PFSK-1 (cell line): ENCODE measurements at regions not wholly inside any gene's neighbourhood (a gene's known extent, or its start where the extent isn't known, plus 50 kb on each side); places are given as distances from the start of the nearest gene placed in this dataset.

Source experiments
- FOXP2 ChIP-seq: optimal IDR thresholded peaks from 2 replicates; pipeline ENCODE3; 2011; ENCODE audit warnings: borderline replicate concordance, control low read depth, inconsistent platforms; ENCODE audit not compliant: insufficient read depth; ENCODE audit errors: extremely low read length, extremely low read depth
- POLR2AphosphoS5 ChIP-seq: IDR thresholded peaks from 2 replicates; pipeline ENCODE4 v1.6.1; 2012; ENCODE audit warnings: low read depth, mild to moderate bottlenecking, control low read depth, low read length, moderate library complexity
- SIN3A ChIP-seq: IDR thresholded peaks from 2 replicates; pipeline ENCODE4 v1.6.1; 2012; ENCODE audit warnings: mild to moderate bottlenecking, low read length, moderate library complexity, borderline replicate concordance; ENCODE audit not compliant: insufficient read depth
- TAF1 ChIP-seq: IDR thresholded peaks from 2 replicates; pipeline ENCODE4 v1.6.1; 2012; ENCODE audit warnings: low read length, control low read depth, borderline replicate concordance; ENCODE audit not compliant: insufficient read depth
- TF ChIP-seq, protein P1 (sequence below), 2 experiments: IDR thresholded peaks; 2 replicates each; pipeline versions ENCODE4 v1.6.1 to v1.8.0; 2011 to 2012; ENCODE audit warnings: low read depth in 2 of 2, low read length in 2 of 2, control low read depth in 1 of 2, inconsistent platforms in 1 of 2, mild to moderate bottlenecking in 1 of 2, moderate library complexity in 1 of 2; ENCODE audit not compliant: insufficient read depth in 1 of 2

- TF ChIP-seq SIN3A (no peak), FOXP2 (no peak), TAF1 (no peak), POLR2AphosphoS5 (no peak)
- TF ChIP-seq, protein P1, sequence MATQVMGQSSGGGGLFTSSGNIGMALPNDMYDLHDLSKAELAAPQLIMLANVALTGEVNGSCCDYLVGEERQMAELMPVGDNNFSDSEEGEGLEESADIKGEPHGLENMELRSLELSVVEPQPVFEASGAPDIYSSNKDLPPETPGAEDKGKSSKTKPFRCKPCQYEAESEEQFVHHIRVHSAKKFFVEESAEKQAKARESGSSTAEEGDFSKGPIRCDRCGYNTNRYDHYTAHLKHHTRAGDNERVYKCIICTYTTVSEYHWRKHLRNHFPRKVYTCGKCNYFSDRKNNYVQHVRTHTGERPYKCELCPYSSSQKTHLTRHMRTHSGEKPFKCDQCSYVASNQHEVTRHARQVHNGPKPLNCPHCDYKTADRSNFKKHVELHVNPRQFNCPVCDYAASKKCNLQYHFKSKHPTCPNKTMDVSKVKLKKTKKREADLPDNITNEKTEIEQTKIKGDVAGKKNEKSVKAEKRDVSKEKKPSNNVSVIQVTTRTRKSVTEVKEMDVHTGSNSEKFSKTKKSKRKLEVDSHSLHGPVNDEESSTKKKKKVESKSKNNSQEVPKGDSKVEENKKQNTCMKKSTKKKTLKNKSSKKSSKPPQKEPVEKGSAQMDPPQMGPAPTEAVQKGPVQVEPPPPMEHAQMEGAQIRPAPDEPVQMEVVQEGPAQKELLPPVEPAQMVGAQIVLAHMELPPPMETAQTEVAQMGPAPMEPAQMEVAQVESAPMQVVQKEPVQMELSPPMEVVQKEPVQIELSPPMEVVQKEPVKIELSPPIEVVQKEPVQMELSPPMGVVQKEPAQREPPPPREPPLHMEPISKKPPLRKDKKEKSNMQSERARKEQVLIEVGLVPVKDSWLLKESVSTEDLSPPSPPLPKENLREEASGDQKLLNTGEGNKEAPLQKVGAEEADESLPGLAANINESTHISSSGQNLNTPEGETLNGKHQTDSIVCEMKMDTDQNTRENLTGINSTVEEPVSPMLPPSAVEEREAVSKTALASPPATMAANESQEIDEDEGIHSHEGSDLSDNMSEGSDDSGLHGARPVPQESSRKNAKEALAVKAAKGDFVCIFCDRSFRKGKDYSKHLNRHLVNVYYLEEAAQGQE (IDR thresholded peaks at IDR 0.05; ENCODE audit: insufficient read depth in 1 of 2, low read depth in 2 of 2, low read length in 2 of 2): no peak
These were observed 244.0 kb downstream of the ARL6IP6 start for GRCh38 chr2:152962446-152962845.
